PC-9 (cell line): ENCODE measurements at regions not wholly inside any gene's neighbourhood (a gene's known extent, or its start where the extent isn't known, plus 50 kb on each side); places are given as distances from the start of the nearest gene placed in this dataset.

Source experiments
- CTCF ChIP-seq: fragments of 200-600 bp; sonication (generic); conservative IDR thresholded peaks from 2 replicates; pipeline ENCODE4 v1.6.1; 2017; ENCODE audit warnings: mixed run types, antibody characterized with exemption, mild to moderate bottlenecking, moderate library complexity
- EZH2 ChIP-seq: fragments of 200-600 bp; sonication (generic); IDR thresholded peaks from 2 replicates; pipeline ENCODE4 v1.8.0; 2017; ENCODE audit warnings: antibody characterized with exemption, low read depth

DNA sequence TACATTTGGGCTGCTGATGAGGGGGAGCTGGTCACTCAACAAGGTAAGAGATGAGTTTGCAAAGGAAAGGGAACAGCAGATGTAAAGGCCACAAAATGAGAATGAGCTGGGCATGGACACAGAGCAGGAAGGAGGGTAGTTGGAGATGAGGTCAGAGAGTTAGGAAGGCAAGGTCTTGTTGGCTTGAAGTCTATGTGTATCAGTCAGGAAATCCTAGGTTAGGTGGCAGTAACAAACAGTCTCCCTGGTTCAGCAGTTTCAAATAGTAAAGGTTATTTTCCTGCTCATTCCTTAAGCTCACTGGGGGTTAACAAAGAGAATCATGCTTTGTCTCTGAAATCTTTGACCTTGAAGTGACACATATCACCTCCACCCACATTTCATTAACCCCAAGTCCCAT, 58.3 kb upstream of the ARL4C start:
- TF ChIP-seq EZH2, result no peak
- TF ChIP-seq CTCF, result no peak
